Fibroblast of lung (primary cell): ENCODE measurements at regions not wholly inside any gene's neighbourhood (a gene's known extent, or its start where the extent isn't known, plus 50 kb on each side); places are given as distances from the start of the nearest gene placed in this dataset.
A peak's percentile ranks its signal among the peaks of the same experiment; 100 is the strongest.

Experiments used
- DNase-seq, 2 donors: peaks; one replicate each; pipeline versions ENCODE4 v3.0.0 to v3.0.0-alpha.2; 2010; ENCODE audit warnings: low read depth in 2 of 2
- H2AFZ ChIP-seq: 2 replicates; pipeline ENCODE4 v1.5.1; 2012; ENCODE audit warnings: low read length, control low read depth, inconsistent platforms
- H3K27ac ChIP-seq: 2 replicates; pipeline ENCODE4 v1.5.1; 2011; ENCODE audit warnings: low read length, control low read depth; ENCODE audit not compliant: insufficient read depth
- H3K27me3 ChIP-seq: 2 replicates; pipeline ENCODE4 v1.5.1; 2011; ENCODE audit warnings: mild to moderate bottlenecking, low read length; ENCODE audit not compliant: control insufficient read depth, insufficient read depth
- H3K36me3 ChIP-seq: 2 replicates; pipeline ENCODE4 v1.5.1; 2011; ENCODE audit warnings: low read length; ENCODE audit not compliant: control insufficient read depth, insufficient read depth
- H3K4me1 ChIP-seq: 2 replicates; pipeline ENCODE4 v1.5.1; 2011; ENCODE audit warnings: low read length; ENCODE audit not compliant: control insufficient read depth, insufficient read depth; ENCODE audit errors: extremely low read depth
- H3K4me2 ChIP-seq: 2 replicates; pipeline ENCODE4 v1.5.1; 2011; ENCODE audit warnings: low read length, control low read depth; ENCODE audit not compliant: insufficient read depth; ENCODE audit errors: extremely low read depth
- H3K4me3 ChIP-seq, 4 experiments: fragments of 200-600 bp in 1 of 4; sonication (generic) in 1 of 4; replicated peaks in 1 of 4; 2 replicates each; pipeline ENCODE4 v1.5.1; 2011 to 2016; ENCODE audit warnings: low read length in 4 of 4, low read depth in 3 of 4, mild to moderate bottlenecking in 3 of 4, control low read depth in 2 of 4, inconsistent platforms in 1 of 4, mixed read lengths in 1 of 4; ENCODE audit not compliant: insufficient read depth in 1 of 4; ENCODE audit errors: control extremely low read depth in 1 of 4
- H3K79me2 ChIP-seq: 2 replicates; pipeline ENCODE4 v1.5.1; 2012; ENCODE audit warnings: mild to moderate bottlenecking, low read length, inconsistent platforms; ENCODE audit not compliant: control insufficient read depth, insufficient read depth
- H3K9ac ChIP-seq: 2 replicates; pipeline ENCODE4 v1.5.1; 2011; ENCODE audit warnings: mild to moderate bottlenecking, low read length, control low read depth; ENCODE audit not compliant: insufficient read depth
- H3K9me3 ChIP-seq: 2 replicates; pipeline ENCODE4 v1.5.1; 2012; ENCODE audit warnings: low read depth, low read length; ENCODE audit not compliant: control insufficient read depth, insufficient read depth
- H4K20me1 ChIP-seq: 2 replicates; pipeline ENCODE4 v1.5.1; 2011; ENCODE audit warnings: low read length; ENCODE audit not compliant: control insufficient read depth, insufficient read depth; ENCODE audit errors: extremely low read depth
- EZH2 ChIP-seq: IDR thresholded peaks from 2 replicates; pipeline ENCODE4 v1.5.1; 2012; ENCODE audit warnings: low read length, control low read depth, mild to moderate bottlenecking; ENCODE audit errors: missing control alignments
- TF ChIP-seq, protein P1 (sequence below), 2 donors: IDR thresholded peaks in 1 of 2; conservative IDR thresholded peaks in 1 of 2; 1 replicate in 1 of 2; 2 replicates in 1 of 2; pipeline ENCODE4 v1.5.1; 2011 to 2012; ENCODE audit warnings: low read length in 2 of 2, control low read depth in 1 of 2, inconsistent platforms in 1 of 2, low read depth in 1 of 2, mild to moderate bottlenecking in 1 of 2

DNA sequence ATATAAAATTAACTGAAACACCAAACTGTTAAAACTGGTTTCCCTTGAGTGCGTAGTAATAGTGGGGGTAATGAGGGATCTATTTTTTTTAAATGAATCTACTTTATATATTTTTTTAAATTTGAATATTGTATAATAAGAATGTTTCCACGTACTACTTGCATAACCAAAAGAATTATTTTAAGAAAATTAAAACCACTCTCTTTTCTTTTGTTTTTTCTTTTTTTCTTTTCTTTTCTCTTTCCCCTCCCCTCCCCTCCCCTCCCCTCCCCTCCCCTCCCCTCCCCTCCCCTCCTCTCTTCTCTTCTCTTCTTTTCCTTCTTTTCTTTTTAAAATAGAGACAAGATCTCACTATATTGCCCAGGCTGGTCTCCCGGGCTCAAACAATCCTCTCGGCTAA is 166.9 kb upstream of the MID1 start:
- H3K4me1 ChIP-seq, result no peaks in the 10 kb centered on the region
- H3K9ac ChIP-seq, result no peak overlapping the region
- H3K27ac ChIP-seq, result no peak overlapping the region
- H3K27me3 ChIP-seq, result no peaks in the 10 kb centered on the region
- H3K79me2 ChIP-seq, result no peaks in the 10 kb centered on the region
- H4K20me1 ChIP-seq, result no peaks in the 10 kb centered on the region
- no peaks in the 10 kb centered on the region for H3K9me3 ChIP-seq
- no peaks in the 10 kb centered on the region for H3K36me3 ChIP-seq
- H3K4me2 ChIP-seq, result no peak overlapping the region
- DNase-seq, result no peak
- H3K4me3 ChIP-seq, result no peak overlapping the region
- TF ChIP-seq, protein P1, sequence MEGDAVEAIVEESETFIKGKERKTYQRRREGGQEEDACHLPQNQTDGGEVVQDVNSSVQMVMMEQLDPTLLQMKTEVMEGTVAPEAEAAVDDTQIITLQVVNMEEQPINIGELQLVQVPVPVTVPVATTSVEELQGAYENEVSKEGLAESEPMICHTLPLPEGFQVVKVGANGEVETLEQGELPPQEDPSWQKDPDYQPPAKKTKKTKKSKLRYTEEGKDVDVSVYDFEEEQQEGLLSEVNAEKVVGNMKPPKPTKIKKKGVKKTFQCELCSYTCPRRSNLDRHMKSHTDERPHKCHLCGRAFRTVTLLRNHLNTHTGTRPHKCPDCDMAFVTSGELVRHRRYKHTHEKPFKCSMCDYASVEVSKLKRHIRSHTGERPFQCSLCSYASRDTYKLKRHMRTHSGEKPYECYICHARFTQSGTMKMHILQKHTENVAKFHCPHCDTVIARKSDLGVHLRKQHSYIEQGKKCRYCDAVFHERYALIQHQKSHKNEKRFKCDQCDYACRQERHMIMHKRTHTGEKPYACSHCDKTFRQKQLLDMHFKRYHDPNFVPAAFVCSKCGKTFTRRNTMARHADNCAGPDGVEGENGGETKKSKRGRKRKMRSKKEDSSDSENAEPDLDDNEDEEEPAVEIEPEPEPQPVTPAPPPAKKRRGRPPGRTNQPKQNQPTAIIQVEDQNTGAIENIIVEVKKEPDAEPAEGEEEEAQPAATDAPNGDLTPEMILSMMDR (conservative IDR thresholded peaks at IDR 0.05 in 1 of 2, IDR thresholded peaks at IDR 0.05 in 1 of 2; ENCODE audit: low read depth in 1 of 2, low read length in 2 of 2), result no peak
- TF ChIP-seq EZH2, result no peak
- H2AFZ ChIP-seq, result no peak overlapping the region

DNA sequence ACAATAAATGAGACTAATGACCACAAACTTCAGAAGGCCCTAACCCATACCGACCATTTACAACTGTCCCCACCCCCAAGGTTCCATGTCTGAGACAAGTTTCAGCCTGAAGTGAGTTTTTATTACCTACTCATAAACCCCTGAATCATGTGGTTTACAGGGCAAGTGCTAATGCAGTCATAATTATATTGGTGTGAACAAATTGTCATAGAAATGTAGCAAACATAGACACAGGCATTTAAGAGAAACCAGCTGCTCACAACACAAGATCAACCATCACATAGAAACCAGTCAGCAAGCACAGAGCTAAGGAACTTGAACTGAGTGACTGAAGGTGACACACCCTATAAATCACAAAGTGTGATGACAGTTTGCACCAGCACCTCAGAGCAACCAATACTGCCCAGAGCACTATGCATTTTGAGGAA is 173.8 kb upstream of the MID1 start:
- TF ChIP-seq, protein P1 (conservative IDR thresholded peaks at IDR 0.05 in 1 of 2, IDR thresholded peaks at IDR 0.05 in 1 of 2; ENCODE audit: low read depth in 1 of 2, low read length in 2 of 2), result no peak
- no peak for TF ChIP-seq EZH2
- no peaks in the 10 kb centered on the region for H3K4me1 ChIP-seq
- no peaks in the 10 kb centered on the region for H4K20me1 ChIP-seq
- no peak overlapping the region for H3K4me2 ChIP-seq
- no peaks in the 10 kb centered on the region for H3K27me3 ChIP-seq
- H3K9ac ChIP-seq, result no peak overlapping the region
- DNase-seq, result no peak
- H2AFZ ChIP-seq, result no peak overlapping the region
- H3K27ac ChIP-seq, result no peak overlapping the region
- no peaks in the 10 kb centered on the region for H3K36me3 ChIP-seq
- no peaks in the 10 kb centered on the region for H3K9me3 ChIP-seq
- H3K4me3 ChIP-seq, result no peak overlapping the region
- H3K79me2 ChIP-seq, result no peaks in the 10 kb centered on the region

GRCh38 chrX:10795721-10796120 is 175.3 kb upstream of the MID1 start:
- Histone ChIP-seq H3K36me3 (no peaks in the 10 kb centered on the region), H3K27me3 (no peaks in the 10 kb centered on the region), H3K9me3 (no peaks in the 10 kb centered on the region), H3K4me3 (no peak overlapping the region), H3K27ac (no peak overlapping the region), H3K4me2 (no peak overlapping the region), H3K79me2 (no peaks in the 10 kb centered on the region), H2AFZ (no peak overlapping the region), H3K4me1 (no peaks in the 10 kb centered on the region), H4K20me1 (no peaks in the 10 kb centered on the region), H3K9ac (no peak overlapping the region)
- DNase-seq, result peak in 1 of 2 donors; percentile 15
- TF ChIP-seq, protein P1 (conservative IDR thresholded peaks at IDR 0.05 in 1 of 2, IDR thresholded peaks at IDR 0.05 in 1 of 2; ENCODE audit: low read depth in 1 of 2, low read length in 2 of 2), result no peak
- no peak for TF ChIP-seq EZH2
